HG02970 (cell line): ENCODE measurements at regions not wholly inside any gene's neighbourhood (a gene's known extent, or its start where the extent isn't known, plus 50 kb on each side); places are given as distances from the start of the nearest gene placed in this dataset.

Source experiments
- ATAC-seq: cut with Tn5 transposase; IDR thresholded peaks from one replicate; pipeline ENCODE4 v1.9.1; 2021; ENCODE audit warnings: mild to moderate bottlenecking, moderate library complexity, moderate number of reproducible peaks; ENCODE audit not compliant: unreplicated experiment, low FRiP score

DNA sequence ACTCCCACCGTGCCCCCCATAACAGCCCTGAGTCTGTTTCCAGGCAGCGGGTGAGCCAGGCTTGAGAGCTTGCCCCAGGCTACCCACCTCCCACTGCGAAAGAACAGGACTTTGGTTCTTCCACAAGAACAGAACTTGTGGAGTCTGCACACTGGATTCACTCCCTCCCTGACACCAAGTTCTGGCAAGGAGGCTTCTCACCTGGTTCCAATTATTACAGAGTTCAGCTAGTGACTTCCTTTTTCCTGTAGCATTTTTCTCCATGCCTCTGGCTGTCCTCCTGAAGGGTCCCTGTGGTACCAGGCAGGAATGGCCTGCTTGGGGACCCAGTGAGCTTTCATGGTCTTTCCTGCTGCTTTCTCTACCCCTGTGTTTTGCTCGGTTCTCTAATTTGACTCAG is 208.6 kb upstream of the SFRP2 start:
- ATAC-seq = no peak

DNA sequence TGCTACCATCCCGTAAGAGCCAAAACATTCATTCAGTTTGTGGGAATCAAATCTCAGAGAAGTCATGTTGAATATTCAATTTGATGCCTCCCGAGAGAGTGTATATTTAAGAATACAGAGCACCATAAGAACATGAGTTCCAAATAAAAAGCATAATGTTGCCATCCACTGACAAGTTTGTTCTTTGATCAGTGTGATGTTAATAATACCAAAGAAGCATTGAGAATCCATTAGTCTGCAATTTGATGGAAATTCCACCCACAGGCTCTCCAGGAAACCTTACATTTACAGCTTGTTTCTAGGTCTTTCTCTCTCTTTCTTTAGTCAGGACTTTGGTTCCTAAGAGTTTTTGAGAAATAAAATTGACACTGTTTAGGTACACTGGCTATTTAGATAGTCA is 200.6 kb upstream of the SFRP2 start:
- ATAC-seq = no peak

DNA sequence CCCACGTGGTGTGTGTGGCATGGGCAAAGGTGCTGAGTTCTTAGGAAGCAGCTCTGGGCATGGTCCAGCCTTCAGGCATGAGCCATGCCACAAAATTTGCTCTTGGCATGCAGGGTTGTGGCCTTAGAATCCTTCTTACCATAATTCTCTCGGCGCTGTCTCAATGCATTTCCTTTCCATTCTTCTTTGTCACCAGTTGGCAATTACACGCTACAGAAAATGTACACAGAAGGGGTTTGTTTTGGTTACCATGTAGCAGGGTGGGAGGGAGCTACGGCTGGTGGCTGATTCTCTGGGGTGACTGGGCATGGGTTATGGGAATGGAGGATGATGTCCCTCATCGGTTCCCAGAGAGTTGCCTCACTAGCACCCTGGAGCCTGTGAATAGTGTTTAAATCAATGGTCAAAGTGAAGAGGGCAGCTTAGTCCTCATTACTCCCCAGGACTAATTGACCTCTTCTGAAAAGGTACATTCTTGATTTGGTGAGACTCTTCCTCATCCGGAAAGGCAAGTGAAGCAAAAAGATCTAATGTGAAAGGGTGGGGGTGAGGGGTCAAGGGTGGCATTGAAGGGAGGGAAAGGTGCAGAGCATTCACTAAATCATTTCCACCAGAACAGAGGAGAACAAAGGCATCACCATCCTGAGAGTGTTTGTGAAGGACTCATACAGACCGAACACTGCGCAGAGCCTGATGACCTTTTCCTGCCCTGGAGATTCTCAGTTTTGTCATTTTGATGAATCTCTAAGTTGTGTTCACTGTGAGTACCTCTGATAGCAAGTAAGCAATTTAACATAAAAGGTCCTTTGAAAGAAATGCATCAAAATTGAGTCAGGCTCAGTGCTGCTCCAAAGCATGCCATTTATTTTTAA is 199.8 kb upstream of the SFRP2 start:
- ATAC-seq = no peak

DNA sequence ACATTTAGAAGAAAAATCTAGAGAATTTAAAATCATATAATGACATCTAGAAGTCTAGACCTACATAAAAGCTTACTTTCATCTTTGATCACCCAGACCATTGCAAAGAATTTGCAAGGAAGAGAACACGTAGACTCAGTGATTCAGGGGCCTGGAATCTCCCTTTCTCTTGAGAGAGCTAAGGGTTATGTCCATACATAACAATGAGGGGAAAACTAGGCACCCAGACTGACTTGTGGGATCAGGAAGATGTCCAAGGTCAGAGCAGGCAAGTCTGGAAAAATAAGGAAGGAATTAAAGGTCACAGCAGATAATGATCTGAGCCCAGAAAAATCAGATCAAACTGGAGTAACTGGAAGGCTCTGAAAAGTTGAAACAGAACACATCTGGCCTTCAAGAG is 198.4 kb upstream of the SFRP2 start:
- ATAC-seq = no peak

DNA sequence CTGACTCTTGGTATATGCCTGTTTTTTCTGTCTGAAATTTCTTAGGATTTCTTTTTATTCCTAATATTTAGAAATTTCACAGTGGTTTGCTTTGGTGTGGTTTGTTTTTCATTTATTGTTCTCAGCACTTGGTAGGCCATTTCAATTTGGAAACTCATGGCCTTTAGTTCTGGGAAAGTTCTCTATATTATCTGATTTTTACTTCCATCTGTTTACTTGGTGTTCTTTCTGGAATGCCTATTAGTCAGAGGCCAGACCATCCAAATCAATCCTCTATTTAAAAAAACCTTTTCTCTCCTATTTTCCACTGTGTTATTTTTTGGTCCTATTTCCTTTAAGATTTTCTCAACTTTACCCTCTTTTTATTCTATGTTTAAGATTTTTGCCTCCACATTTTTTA is 188.1 kb upstream of the SFRP2 start:
- ATAC-seq = no peak

GRCh38 chr4:153974452-153974851 is 185.6 kb upstream of the SFRP2 start:
- ATAC-seq = no peak

DNA sequence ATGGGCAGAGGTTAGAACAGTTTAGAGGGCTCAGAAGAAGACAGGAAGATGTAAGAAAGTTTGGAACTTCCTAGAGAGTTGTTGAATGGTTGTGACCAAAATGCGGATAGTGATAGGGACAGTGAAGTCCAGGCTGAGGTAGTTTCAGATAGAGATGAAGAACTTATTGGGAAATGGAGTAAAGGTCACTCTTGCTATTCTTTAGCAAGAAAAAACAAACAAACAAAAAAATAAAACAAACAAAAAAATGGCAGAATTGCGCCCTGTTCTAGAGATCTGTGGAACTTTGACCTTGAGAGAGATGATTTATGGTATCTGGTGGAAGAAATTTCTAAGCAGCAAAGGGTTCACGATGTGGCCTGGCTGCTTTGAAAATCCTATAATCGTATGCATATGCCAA is 185.1 kb upstream of the SFRP2 start:
- no peak for ATAC-seq

DNA sequence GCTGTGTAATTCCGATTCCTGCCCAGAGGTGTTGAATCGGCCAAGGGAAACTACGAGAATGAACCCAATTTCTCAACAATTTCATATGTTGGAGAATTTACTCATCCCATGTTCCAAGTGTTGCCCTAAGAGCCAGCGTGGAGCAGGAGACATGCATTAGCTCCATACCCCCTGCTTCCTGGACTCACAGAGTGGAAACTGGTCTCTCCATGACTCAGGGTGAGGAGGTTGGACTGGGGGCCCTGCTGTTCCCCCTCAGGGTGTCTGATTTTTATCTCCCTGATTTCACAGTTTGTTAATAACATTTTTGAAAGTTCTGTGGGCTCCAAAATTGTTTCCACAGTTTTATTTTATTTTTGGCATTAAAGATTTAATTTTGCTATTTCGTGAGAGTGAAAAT is 183.0 kb upstream of the SFRP2 start:
- ATAC-seq = no peak

DNA sequence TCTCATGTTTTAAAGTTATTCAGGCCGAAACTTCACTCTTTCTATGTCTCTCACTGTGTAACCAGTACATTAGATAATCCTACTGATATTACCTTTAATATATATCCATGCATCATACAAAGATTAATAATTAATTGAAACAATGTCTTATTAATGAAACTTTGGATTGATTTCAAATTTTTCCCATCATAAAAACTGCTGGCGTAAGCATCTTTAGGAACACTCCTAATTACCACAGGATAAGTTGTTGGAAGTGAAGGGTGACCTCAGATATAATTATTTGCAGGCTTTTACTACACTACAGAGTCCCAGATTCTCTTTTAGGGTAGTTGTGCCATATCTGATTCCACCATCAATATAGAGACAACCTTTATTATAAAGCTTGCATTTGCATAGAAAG is 181.3 kb upstream of the SFRP2 start:
- no peak for ATAC-seq

- ATAC-seq = no peak
Observed at GRCh38 chr4:153969542-153969941, 180.7 kb upstream of the SFRP2 start.

GRCh38 chr4:153966641-153967040 is 177.8 kb upstream of the SFRP2 start:
- no peak for ATAC-seq

GRCh38 chr4:153963216-153963615 is 174.3 kb upstream of the SFRP2 start:
- ATAC-seq = no peak

- ATAC-seq = no peak
Observed at GRCh38 chr4:153962311-153963039, 173.6 kb upstream of the SFRP2 start.

- ATAC-seq = no peak
Observed at GRCh38 chr4:153955327-153955726, 166.4 kb upstream of the SFRP2 start.

DNA sequence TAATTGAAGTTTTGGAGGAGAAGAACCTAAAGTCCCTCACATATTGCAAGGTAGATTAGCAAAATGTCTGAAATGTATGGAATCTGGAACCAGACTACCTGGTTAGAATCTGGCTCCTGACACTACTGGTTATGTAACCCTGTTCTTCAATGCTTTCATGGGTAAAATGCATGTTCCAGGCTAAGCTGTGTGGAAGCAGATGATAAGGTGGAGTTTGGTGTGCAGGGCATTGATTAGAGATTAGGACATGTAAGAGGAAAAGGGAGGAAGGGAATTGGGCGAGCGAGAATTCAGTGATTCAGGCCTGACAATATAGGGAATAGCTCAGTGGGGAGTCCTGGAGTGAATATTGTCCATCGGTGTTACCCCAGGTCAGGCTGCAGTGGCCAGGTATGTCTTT is 165.8 kb upstream of the SFRP2 start:
- no peak for ATAC-seq

- no peak for ATAC-seq
Observed at GRCh38 chr4:153950100-153950979, 161.5 kb upstream of the SFRP2 start.

- no peak for ATAC-seq
Observed at GRCh38 chr4:153948041-153948440, 159.2 kb upstream of the SFRP2 start.

DNA sequence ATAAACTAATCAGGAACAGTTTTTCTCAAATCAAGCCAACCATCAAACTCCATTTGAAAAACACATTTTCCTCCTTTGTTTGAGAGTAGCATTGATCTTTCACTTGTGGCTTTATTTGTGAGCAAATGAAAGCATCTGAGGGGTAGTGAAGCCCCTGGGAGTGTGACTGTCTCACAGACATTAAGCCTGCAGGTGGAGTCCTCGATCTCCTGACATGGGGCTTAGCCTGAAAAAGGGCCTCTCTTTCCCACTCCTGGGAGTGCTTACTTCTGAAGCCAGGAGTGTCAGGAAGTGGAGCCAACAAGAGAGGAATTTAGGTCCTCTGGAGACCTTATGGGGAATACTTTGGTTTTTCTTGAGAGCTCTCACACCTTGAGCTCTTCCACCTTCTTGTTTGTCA is 158.2 kb upstream of the SFRP2 start:
- ATAC-seq = no peak

DNA sequence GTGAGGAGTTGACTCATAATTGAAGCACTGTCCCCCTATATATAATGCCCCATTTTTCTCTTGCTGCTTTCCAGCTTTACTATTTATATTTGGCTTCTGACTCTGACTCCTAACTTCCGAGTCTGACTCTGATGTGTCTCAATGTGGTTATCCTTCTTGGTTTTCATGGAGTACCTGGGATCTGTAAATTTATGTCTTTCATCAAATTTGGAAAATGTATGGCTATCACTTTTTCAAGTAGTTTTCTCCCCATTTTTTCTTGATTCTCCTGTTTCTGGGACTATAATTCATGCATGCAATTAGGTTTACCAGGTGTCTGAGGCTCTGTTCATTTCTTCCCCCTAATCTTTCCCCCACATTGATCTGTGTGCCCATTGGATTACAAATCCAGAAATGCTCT is 156.8 kb upstream of the SFRP2 start:
- no peak for ATAC-seq

GRCh38 chr4:153943738-153944415 is 155.0 kb upstream of the SFRP2 start:
- no peak for ATAC-seq
